ENCODE measurements at regions not wholly inside any gene's neighbourhood (a gene's known extent, or its start where the extent isn't known, plus 50 kb on each side); places are given as distances from the start of the nearest gene placed in this dataset.

- Histone ChIP-seq H3K4me3 (no peak overlapping the region), H3K9ac (ENCODE audit: insufficient read depth in 1 of 2, low read depth in 2 of 2, low read length in 2 of 2) (no peak overlapping the region), H2AFZ (ENCODE audit: low read depth, low read length) (no peak overlapping the region), H3K36me3 (ENCODE audit: control insufficient read depth, insufficient read depth, low read length) (no peaks in the 10 kb centered on the region), H3K27ac (ENCODE audit: extremely low read depth, low read depth, low read length) (no peak overlapping the region), H3K4me1 (replicated peaks in 1 of 2; ENCODE audit: control insufficient read depth in 2 of 2, insufficient read depth in 2 of 2, low read length in 2 of 2) (no peaks in the 10 kb centered on the region), H3K9me1 (ENCODE audit: control insufficient read depth, insufficient read depth, low read length) (no peaks in the 10 kb centered on the region), H3K27me3 (ENCODE audit: control insufficient read depth in 2 of 2, insufficient read depth in 2 of 2, low read length in 2 of 2) (no peaks in the 10 kb centered on the region; a peak in 1 of 5 replicates), H3K9me3 (replicated peaks; ENCODE audit: control insufficient read depth, insufficient read depth, low read depth, low read length) (no peaks in the 10 kb centered on the region), H4K20me1 (replicated peaks; ENCODE audit: control insufficient read depth, insufficient read depth, low read length) (no peaks in the 10 kb centered on the region), H3K4me2 (ENCODE audit: insufficient read depth, low read length) (no peak overlapping the region), H3K79me2 (ENCODE audit: control insufficient read depth, insufficient read depth, low read length) (no peaks in the 10 kb centered on the region)
- no peak for ATAC-seq
- DNase-seq (ENCODE audit: extremely low read depth in 1 of 4, low spot score in 3 of 4), result no peak
- intact Hi-C loops (cut with micrococcal nuclease) (no loop called here), in situ Hi-C loops (cut with MboI) (no loop called here)
- CTCF ChIA-PET (ENCODE audit: low intra/inter-chr PET ratio), result no interaction called here
- 4% methylated on average over 8 of the region's 8 CpGs for WGBS (ENCODE audit: insufficient coverage, low coverage, missing lambda C conversion rate)
- no TSS peak for BruUV-seq (replicated peaks)
- no peak for FAIRE-seq
- TF ChIP-seq ESRRA (IDR thresholded peaks at IDR 0.05; ENCODE audit: borderline replicate concordance, low read depth), result no peak
- TF ChIP-seq POLR2G (IDR thresholded peaks at IDR 0.05; ENCODE audit: low read depth, low read length), result no peak
- TF ChIP-seq MTA2 (IDR thresholded peaks at IDR 0.05; ENCODE audit: low read depth), result no peak
- TF ChIP-seq TCF7 (IDR thresholded peaks at IDR 0.05; ENCODE audit: borderline replicate concordance), result no peak
- no peak for TF ChIP-seq ZNF518B (CRISPR knock-in tag; IDR thresholded peaks at IDR 0.05)
- TF ChIP-seq MNT (conservative IDR thresholded peaks at IDR 0.05), result no peak
- no peak for TF ChIP-seq ELF2 (CRISPR knock-in tag; IDR thresholded peaks at IDR 0.05)
- TF ChIP-seq PHF21A (IDR thresholded peaks at IDR 0.05; ENCODE audit: borderline replicate concordance, low read depth), result no peak
- TF ChIP-seq NFE2L1 (tag; IDR thresholded peaks at IDR 0.05; ENCODE audit: borderline replicate concordance, low read depth), result no peak
- TF ChIP-seq U2AF1 (optimal IDR thresholded peaks at IDR 0.05; ENCODE audit: low read depth, low read length), result no peak
- TF ChIP-seq ZNF143 (CRISPR knock-in tag; IDR thresholded peaks at IDR 0.05), result no peak
- TF ChIP-seq ARNT (IDR thresholded peaks at IDR 0.05), result no peak
- TF ChIP-seq RNF2 (IDR thresholded peaks at IDR 0.05), result no peak
- TF ChIP-seq TRIM24 (IDR thresholded peaks at IDR 0.05), result no peak
- POLR2A ChIA-PET, result interaction anchor here (0.6 to 1.1 kb wide), 2 partner anchors 10 to 125 kb away, joined by 3 read pairs; no protein-coding TSS in a partner anchor
These were observed 528.2 kb downstream of the MED13L start for GRCh38 chr12:115749071-115749841.

Data from K562 (cell line).